ENCODE measurements at regions not wholly inside any gene's neighbourhood (a gene's known extent, or its start where the extent isn't known, plus 50 kb on each side); places are given as distances from the start of the nearest gene placed in this dataset.
A peak's percentile ranks its signal among the peaks of the same experiment; 100 is the strongest.

DNA sequence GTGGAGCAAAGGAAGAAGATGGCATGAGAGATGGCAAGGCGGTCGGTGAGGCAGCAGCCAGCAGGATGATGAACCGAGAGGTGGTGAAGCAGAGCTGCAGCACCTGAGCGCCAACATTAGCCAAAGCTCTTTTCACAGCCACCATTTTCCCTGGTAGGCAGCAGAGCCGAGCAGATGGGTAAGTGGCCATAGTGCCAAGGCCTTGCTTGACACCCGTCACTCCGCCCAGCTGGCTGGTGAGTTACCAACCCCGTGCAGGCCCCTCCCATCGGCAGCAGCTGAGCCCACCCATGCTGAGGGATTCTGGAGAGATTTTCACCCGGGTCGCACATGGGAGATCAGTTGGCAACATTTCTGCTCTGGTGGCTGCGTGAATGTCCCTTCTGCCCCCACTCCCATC is 647.7 kb downstream of the PTPRU start:
- DNase-seq (ENCODE audit: low spot score): no peak

- no peak for DNase-seq (ENCODE audit: low spot score)
These were observed 647.1 kb downstream of the PTPRU start for GRCh38 chr1:29883411-29883832.

DNA sequence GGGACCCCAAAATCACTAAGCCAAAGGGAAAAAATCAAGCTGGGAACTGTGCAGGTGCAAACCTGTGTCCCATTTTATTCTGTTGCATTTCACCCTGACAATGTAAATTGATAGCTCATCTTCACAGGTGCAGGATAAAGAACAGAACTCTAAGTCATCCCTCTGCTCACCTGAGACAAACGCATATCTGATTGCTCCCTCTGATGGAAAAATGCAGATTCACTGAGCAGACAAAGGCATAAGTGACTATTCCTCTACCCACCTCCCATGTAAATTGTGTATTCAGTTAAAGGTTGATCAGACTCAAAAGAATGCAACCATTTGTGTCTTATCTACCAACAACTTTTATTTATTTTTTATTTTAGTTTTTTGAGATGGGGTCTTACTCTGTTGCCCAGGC is 644.2 kb downstream of the PTPRU start:
- no peak for DNase-seq (ENCODE audit: low spot score)

DNA sequence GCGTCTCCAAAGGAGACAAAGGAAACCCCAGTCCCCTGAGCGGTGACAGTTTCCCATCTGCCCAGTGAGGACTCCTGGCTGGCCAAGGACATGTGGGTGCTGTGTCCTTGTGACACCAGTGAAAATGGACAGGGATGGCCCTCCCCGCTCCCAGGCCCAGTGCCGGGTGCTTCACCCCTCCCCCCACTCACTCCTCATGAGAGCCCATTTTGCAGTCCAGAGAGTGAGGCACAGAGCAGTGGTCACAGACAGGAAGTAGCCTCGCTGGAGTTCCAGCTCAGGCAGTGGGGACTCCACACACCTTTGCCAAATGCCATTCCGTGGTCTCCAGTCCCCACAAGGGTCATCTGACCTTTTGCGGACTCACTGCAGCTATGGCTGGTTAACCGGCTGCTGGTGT is 642.9 kb downstream of the PTPRU start:
- no peak for DNase-seq (ENCODE audit: low spot score)

- no peak for DNase-seq (ENCODE audit: low spot score)
These were observed 642.2 kb downstream of the PTPRU start for GRCh38 chr1:29878501-29878900.

GRCh38 chr1:29876902-29877301 is 640.6 kb downstream of the PTPRU start:
- DNase-seq (ENCODE audit: low spot score): no peak

GRCh38 chr1:29876441-29876840 is 640.1 kb downstream of the PTPRU start:
- no peak for DNase-seq (ENCODE audit: low spot score)

DNA sequence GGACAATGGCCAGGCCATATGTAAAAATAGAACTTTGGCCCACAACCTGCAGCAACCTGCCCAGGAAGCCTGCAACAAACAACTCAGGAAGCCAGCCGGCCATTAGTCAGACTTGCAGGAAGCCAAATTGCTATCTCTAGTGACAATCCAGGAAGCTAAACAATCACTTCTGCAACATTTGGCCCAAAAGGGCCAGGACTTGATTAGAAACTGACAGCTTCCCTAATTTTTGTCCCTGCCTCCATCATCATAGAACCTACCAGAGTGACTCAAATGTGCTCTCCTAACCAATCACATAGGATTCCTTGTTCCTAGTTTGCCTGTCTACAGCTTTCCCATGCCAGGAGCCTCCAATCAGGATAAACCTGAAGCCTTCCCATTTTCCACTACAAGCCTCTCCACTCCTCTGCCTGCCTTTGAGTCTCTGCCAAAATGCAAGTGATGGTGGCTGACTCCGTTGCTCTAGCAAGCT is 639.3 kb downstream of the PTPRU start:
- DNase-seq (ENCODE audit: low spot score): no peak

DNA sequence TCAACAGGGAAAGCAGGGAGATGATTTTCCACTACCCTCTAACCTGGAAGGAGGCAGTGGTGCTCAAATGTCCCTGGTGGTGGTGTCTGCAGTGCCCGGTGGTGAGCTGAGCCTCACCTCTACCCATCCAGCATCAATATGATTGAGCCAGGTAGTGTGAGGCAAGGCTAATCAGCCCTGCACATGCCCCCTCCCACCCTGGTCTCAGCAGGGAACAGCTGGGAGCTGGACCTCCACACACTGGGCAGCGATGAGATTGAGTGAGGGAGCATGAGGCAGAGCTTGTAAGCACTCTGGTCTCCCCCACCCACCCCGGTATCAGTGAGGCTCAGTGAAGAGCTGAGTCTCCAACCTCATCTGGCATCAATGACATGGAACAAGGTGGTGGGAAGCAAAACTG is 634.3 kb downstream of the PTPRU start:
- DNase-seq (ENCODE audit: low spot score): no peak

- DNase-seq (ENCODE audit: low spot score): no peak
These were observed 633.5 kb downstream of the PTPRU start for GRCh38 chr1:29869802-29870201.

GRCh38 chr1:29868944-29869343 is 632.6 kb downstream of the PTPRU start:
- no peak for DNase-seq (ENCODE audit: low spot score)

GRCh38 chr1:29868096-29868495 is 631.8 kb downstream of the PTPRU start:
- no peak for DNase-seq (ENCODE audit: low spot score)

DNA sequence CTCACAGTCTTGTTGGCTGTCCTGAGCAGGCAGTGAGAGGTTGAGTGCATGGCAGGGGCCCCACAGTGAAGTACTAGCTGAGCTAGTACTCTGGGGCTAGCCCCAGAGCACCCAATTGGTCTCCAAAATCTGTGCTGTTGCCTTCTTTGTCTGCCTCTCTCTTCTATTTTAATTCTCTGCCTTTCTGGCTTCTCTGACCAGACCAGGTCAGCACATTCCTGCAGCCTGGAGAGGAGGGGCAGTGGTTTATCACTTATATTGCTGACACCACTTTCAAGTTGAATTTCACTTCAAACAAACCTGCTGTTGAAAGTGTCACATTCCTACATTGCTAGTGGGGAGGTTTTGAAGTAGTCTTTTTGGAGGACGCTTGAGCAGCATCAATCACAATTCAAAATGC is 628.7 kb downstream of the PTPRU start:
- peak; percentile 21 for DNase-seq (ENCODE audit: low spot score)

- no peak for DNase-seq (ENCODE audit: low spot score)
These were observed 628.2 kb downstream of the PTPRU start for GRCh38 chr1:29864431-29865022.

- DNase-seq (ENCODE audit: low spot score): no peak
These were observed 625.6 kb downstream of the PTPRU start for GRCh38 chr1:29861922-29862321.

DNA sequence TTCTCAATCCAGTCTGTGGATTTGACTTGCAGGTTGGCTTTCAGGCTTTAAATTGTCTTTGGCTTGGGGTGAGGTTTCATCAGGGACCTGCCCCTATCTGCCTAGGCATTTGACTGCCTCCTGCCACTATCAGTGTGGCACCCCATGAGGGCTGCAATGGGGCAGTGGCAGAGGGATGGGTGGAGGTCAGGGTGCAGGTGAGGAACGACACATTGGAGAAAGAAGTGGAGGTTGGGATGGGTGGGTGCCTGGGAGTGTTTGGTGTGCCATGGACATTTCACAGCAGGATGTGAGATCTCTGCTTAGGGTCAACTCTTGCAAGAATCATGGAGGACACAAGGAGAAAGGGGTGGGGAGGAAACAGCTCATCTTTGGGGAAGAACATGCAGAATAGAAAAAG is 625.1 kb downstream of the PTPRU start:
- no peak for DNase-seq (ENCODE audit: low spot score)

DNA sequence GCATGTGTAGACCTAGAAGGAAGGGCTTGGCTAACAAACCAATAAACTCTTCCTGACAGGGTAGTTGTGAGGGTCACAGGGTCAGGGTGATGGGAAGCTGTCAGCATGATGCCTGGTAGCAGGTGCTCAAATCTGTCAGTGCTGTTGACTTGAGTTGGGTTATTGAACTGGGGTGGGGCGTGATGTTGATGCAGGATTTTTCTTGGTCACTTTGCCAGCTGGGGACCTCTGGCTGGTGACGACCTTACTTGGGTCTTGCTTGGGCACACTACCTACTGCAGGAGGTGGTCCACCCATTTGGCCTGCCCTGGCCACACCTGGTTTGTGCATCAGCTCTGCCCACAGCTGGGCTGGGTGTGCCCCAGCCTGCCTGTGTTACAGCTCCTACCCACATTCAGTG is 624.4 kb downstream of the PTPRU start:
- DNase-seq (ENCODE audit: low spot score): no peak

GRCh38 chr1:29860056-29860455 is 623.7 kb downstream of the PTPRU start:
- no peak for DNase-seq (ENCODE audit: low spot score)

GRCh38 chr1:29859126-29859525 is 622.8 kb downstream of the PTPRU start:
- DNase-seq (ENCODE audit: low spot score): no peak

- DNase-seq (ENCODE audit: low spot score): peak; percentile 13
These were observed 622.3 kb downstream of the PTPRU start for GRCh38 chr1:29858646-29859045.

DNA sequence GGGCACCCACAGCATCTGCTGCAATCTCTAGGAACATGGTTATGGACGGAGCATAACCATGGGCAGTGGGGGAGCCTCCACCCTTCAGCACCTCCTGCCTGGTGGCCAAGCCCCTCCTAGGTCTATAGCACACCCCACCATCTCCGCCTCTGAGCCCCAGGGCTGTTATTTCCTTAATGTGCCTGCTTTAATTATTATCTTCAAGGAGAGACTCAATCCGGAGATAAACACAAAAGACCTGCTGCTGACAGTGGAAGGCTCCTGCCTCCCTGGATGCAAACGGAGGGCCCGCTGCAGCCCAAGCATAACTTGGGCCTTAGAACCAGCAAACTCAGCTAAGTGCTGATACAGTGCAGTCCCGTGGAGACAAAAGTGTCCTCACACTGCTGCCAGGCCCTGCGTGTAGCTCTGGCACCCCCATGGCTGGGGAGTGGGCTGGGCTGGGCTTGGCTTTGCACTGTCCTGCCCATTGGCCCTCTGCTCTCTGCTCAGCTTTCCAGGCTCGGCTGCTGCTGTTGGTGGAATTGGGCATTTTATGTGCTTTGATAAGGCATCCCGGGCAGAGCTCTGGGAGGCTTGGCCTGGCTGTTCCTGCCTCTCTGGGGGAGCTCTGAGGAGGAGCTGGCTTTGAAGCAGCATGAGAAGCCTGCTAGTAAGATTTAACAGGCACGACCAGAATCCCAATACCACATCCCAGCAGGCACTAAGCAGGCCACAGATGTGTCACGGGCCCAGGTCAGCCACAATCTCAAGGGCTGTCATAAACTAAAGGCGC is 620.2 kb downstream of the PTPRU start:
- peak; percentile 88 for DNase-seq (ENCODE audit: low spot score)

DNA sequence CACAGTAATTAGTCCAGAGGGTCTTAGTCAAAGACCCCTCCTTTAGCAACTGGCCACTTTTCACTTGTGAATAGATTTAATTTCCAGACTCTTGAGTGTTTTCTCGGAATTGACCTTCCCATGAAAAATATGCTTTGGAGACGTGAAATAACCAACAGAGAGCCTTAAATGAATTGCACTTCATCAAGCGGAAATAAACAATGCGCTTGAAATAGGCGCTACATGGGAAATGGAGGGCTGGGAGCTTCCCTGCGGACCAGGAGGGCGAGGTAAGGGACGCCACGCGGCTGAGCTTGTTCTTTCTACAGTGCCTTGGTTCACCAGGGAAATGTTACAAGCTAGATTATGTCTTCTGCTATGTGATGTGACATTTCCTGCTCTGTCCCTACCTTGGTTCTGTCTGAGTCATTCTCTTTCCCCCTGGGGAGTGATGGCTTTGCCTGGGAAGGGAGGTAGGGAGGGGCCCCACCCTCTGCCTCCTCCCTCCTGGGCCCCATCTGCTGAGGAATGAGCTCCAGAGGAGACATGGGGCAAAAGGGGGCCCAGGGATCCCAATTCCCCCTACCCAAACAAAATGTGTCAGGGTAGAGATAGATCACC is 619.3 kb downstream of the PTPRU start:
- DNase-seq (ENCODE audit: low spot score): no peak

DNA sequence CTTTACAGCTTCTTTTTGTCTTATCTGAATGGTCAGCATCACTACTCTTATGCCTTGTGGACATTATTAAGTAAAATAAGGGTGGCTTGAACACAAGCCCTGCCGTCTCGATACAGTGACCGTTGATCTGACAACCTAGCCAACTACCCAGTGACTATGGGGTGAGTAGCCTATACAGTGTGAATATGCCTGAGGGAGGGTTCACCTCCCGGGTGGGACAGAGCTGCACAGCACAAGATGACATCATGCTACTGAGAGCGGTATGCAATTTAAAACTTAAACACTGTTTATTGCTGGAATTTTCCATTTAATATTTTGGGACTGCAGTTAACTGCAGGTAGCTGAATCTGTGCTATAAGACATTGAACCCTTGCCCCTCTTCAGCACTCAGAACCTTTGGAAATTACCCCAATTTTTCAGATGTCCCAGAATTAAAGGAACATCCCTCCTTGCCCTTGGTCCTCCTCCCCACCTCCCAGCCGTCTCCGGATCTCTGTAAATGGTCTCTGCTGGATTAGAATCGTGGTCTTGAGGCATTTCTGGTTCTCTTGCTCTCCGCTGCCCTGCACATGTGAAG is 618.5 kb downstream of the PTPRU start:
- no peak for DNase-seq (ENCODE audit: low spot score)

Data from umbilical cord (tissue), 1 donor.